OCI-LY7 (cell line): ENCODE measurements at regions not wholly inside any gene's neighbourhood (a gene's known extent, or its start where the extent isn't known, plus 50 kb on each side); places are given as distances from the start of the nearest gene placed in this dataset.

Experiments used
- BruUV-seq: library from RNA; stranded (reverse); fragments of 400-500 nt; replicated peaks from 2 replicates; lab custom pipeline; 2021; lab: Mats Ljungman, UMichigan
- CTCF ChIA-PET: fragments of 300-600 bp; sonication (Branson Sonifier 250); formaldehyde crosslinking; loops from one replicate; lab custom pipeline; 2022; ENCODE audit warnings: antibody characterized with exemption; ENCODE audit not compliant: unreplicated experiment; lab: Charles Lee
- POLR2A ChIA-PET: fragments of 300-600 bp; sonication (Branson Sonifier 250); formaldehyde crosslinking; loops from one replicate; lab custom pipeline; 2022; ENCODE audit warnings: antibody characterized with exemption; lab: Charles Lee
- DNase-seq: peaks from one replicate; pipeline ENCODE4 v3.0.0-alpha.2; 2015; ENCODE audit warnings: low spot score
- H2AFZ ChIP-seq: fragments of 200-600 bp; sonication (generic), shearing (Covaris generic); 2 replicates; pipeline ENCODE4 v1.6.1; 2014; ENCODE audit warnings: mild to moderate bottlenecking, antibody characterized with exemption, low read length, moderate library complexity
- H3K27ac ChIP-seq: fragments of 200-600 bp; sonication (generic); 2 replicates; pipeline ENCODE4 v1.5.1; 2014; ENCODE audit warnings: mixed run types, low read depth, mild to moderate bottlenecking, moderate library complexity, low read length, inconsistent platforms; ENCODE audit not compliant: poor library complexity, severe bottlenecking
- H3K36me3 ChIP-seq: fragments of 200-600 bp; sonication (generic); 2 replicates; pipeline ENCODE4 v1.6.1; 2014; ENCODE audit warnings: mild to moderate bottlenecking, antibody characterized with exemption, low read length, moderate library complexity, mixed read lengths; ENCODE audit not compliant: insufficient read depth
- H3K4me1 ChIP-seq: fragments of 200-600 bp; sonication (generic); 2 replicates; pipeline ENCODE4 v1.5.1; 2014; ENCODE audit warnings: mild to moderate bottlenecking, low read length; ENCODE audit not compliant: insufficient read depth, poor library complexity, severe bottlenecking
- H3K4me2 ChIP-seq: fragments of 200-600 bp; sonication (generic); 2 replicates; pipeline ENCODE4 v1.6.1; 2014; ENCODE audit warnings: mild to moderate bottlenecking, low read length
- H3K4me3 ChIP-seq: fragments of 200-600 bp; sonication (generic); 2 replicates; pipeline ENCODE4 v1.5.1; 2014; ENCODE audit warnings: mild to moderate bottlenecking, low read depth, low read length; ENCODE audit not compliant: poor library complexity, severe bottlenecking
- H3K79me2 ChIP-seq: fragments of 200-600 bp; sonication (generic); 2 replicates; pipeline ENCODE4 v1.6.1; 2016; ENCODE audit warnings: low read depth, mild to moderate bottlenecking, low read length, moderate library complexity, mixed read lengths; ENCODE audit not compliant: insufficient read depth
- H3K9me2 ChIP-seq: fragments of 200-600 bp; sonication (generic); 2 replicates; pipeline ENCODE4 v1.6.1; 2016; ENCODE audit warnings: mild to moderate bottlenecking, low read length, mixed read lengths; ENCODE audit not compliant: insufficient read depth
- H3K9me3 ChIP-seq: fragments of 200-600 bp; sonication (generic); 2 replicates; pipeline ENCODE4 v1.6.1; 2014; ENCODE audit warnings: mild to moderate bottlenecking, mixed run types, low read length, mixed read lengths
- H4K20me1 ChIP-seq: fragments of 200-600 bp; sonication (generic); 2 replicates; pipeline ENCODE4 v1.6.1; 2014; ENCODE audit warnings: mild to moderate bottlenecking, antibody characterized with exemption, low read length, moderate library complexity, mixed read lengths; ENCODE audit not compliant: insufficient read depth
- CTCF ChIP-seq: fragments of 200-600 bp; sonication (generic); conservative IDR thresholded peaks from 2 replicates; pipeline ENCODE4 v1.5.1; 2014; ENCODE audit warnings: mild to moderate bottlenecking, antibody characterized with exemption, low read length, moderate library complexity, mixed read lengths
- EZH2phosphoT487 ChIP-seq: fragments of 200-600 bp; sonication (generic); IDR thresholded peaks from 2 replicates; pipeline ENCODE4 v1.6.1; 2018; ENCODE audit warnings: low read depth, borderline replicate concordance, mild to moderate bottlenecking, mixed run types, antibody characterized with exemption, low read length, moderate library complexity, mixed read lengths
- intact Hi-C: fragments of 100-400 bp; cut with micrococcal nuclease; formaldehyde crosslinking; loops from one replicate; pipeline ENCODE4 v1.10.0; 2022; ENCODE audit not compliant: unreplicated experiment

- intact Hi-C loops: no loop called here
- DNase-seq: no peak
- no peaks in the 10 kb centered on the region for H3K79me2 ChIP-seq
- H3K4me2 ChIP-seq: no peak overlapping the region
- no peak overlapping the region for H3K4me3 ChIP-seq
- POLR2A ChIA-PET: no interaction called here
- H3K4me1 ChIP-seq: no peaks in the 10 kb centered on the region
- no peak overlapping the region for H2AFZ ChIP-seq
- no peaks in the 10 kb centered on the region for H4K20me1 ChIP-seq
- H3K36me3 ChIP-seq: no peaks in the 10 kb centered on the region
- no TSS peak for BruUV-seq
- TF ChIP-seq CTCF (no peak), EZH2phosphoT487 (no peak)
- H3K27ac ChIP-seq: no peak overlapping the region
- CTCF ChIA-PET: no interaction called here
- H3K9me3 ChIP-seq: no peaks in the 10 kb centered on the region
- no peaks in the 10 kb centered on the region for H3K9me2 ChIP-seq
These were observed 270.5 kb downstream of the BCAT1 start for GRCh38 chr12:24678436-24678835.

GRCh38 chr12:24668563-24668962 is 280.3 kb downstream of the BCAT1 start:
- no peak for DNase-seq
- intact Hi-C loops: no loop called here
- H4K20me1 ChIP-seq: no peaks in the 10 kb centered on the region
- BruUV-seq: no TSS peak
- no peaks in the 10 kb centered on the region for H3K79me2 ChIP-seq
- no peaks in the 10 kb centered on the region for H3K9me3 ChIP-seq
- no peaks in the 10 kb centered on the region for H3K4me1 ChIP-seq
- no peak overlapping the region for H3K27ac ChIP-seq
- H2AFZ ChIP-seq: no peak overlapping the region
- TF ChIP-seq CTCF (no peak), EZH2phosphoT487 (no peak)
- no peaks in the 10 kb centered on the region for H3K9me2 ChIP-seq
- POLR2A ChIA-PET: interaction anchor here (0.6 to 0.8 kb wide), 4 partner anchors 15 to 739 kb away, joined by 3 to 5 read pairs (median 3); no protein-coding TSS in a partner anchor
- CTCF ChIA-PET: no interaction called here
- no peaks in the 10 kb centered on the region for H3K36me3 ChIP-seq
- no peak overlapping the region for H3K4me2 ChIP-seq
- no peak overlapping the region for H3K4me3 ChIP-seq

GRCh38 chr12:24664161-24664880 is 284.6 kb downstream of the BCAT1 start:
- Histone ChIP-seq H3K27ac (no peak overlapping the region), H3K4me3 (no peak overlapping the region), H3K36me3 (no peaks in the 10 kb centered on the region), H2AFZ (no peak overlapping the region), H3K9me3 (no peaks in the 10 kb centered on the region), H3K79me2 (no peaks in the 10 kb centered on the region), H4K20me1 (no peaks in the 10 kb centered on the region), H3K4me1 (no peaks in the 10 kb centered on the region), H3K4me2 (no peak overlapping the region), H3K9me2 (no peaks in the 10 kb centered on the region)
- POLR2A ChIA-PET: no interaction called here
- TF ChIP-seq CTCF: no peak
- TF ChIP-seq EZH2phosphoT487: no peak
- no TSS peak for BruUV-seq
- CTCF ChIA-PET: no interaction called here
- intact Hi-C loops: no loop called here
- DNase-seq: no peak
